Stimulated activated CD4-positive, alpha-beta T cell treated with anti-CD3 and anti-CD28 coated beads, Interleukin-15, amount 100 ng/mL, for 1 hour (primary cell): ENCODE measurements at regions not wholly inside any gene's neighbourhood (a gene's known extent, or its start where the extent isn't known, plus 50 kb on each side); places are given as distances from the start of the nearest gene placed in this dataset.

Experiments
- DNase-seq, 2 donors: peaks; one replicate each; pipeline ENCODE4 v3.0.0-alpha.2; 2020; ENCODE audit warnings: low read depth in 1 of 2, low spot score in 1 of 2

- DNase-seq: no peak
Measured at GRCh38 chr10:35768731-35769130, 126.6 kb upstream of the FZD8 start.

DNA sequence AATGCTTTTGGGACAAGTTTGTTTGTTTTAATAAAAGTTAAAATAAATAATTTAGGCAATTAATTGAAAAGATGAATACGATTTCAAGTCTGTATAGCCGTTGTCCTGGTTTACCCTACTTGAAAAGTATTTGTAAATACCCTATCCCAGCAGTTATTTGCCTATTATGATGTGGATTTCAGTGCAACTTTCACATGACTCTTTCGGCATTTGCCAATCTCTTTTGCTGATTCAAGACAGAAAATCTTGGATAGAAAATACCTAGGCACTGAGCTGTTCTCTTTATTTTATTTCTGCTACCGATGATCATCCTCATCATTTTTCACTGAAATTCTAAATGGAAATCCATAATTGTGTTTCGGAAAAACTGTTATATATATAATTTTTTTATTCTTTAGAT is 125.9 kb upstream of the FZD8 start:
- no peak for DNase-seq

DNA sequence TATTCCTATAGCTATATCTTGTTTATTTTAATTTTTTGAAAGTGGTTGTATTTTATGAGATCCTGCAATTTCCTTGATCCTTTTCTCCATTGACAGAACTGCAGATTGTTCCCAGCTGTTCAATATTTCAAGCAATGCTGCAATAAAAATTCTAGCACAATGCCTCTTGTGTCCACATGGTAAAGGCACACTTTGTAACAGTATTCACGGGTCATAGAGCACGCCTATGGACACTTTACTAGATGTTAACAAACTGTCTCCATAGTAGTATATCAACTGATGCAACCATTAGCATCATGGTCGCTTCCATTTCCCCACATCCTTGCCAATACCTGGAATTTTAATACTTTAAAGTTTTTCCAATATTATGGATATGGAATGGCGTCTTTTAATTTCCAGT is 123.9 kb upstream of the FZD8 start:
- no peak for DNase-seq

GRCh38 chr10:35765066-35765527 is 123.0 kb upstream of the FZD8 start:
- no peak for DNase-seq

DNA sequence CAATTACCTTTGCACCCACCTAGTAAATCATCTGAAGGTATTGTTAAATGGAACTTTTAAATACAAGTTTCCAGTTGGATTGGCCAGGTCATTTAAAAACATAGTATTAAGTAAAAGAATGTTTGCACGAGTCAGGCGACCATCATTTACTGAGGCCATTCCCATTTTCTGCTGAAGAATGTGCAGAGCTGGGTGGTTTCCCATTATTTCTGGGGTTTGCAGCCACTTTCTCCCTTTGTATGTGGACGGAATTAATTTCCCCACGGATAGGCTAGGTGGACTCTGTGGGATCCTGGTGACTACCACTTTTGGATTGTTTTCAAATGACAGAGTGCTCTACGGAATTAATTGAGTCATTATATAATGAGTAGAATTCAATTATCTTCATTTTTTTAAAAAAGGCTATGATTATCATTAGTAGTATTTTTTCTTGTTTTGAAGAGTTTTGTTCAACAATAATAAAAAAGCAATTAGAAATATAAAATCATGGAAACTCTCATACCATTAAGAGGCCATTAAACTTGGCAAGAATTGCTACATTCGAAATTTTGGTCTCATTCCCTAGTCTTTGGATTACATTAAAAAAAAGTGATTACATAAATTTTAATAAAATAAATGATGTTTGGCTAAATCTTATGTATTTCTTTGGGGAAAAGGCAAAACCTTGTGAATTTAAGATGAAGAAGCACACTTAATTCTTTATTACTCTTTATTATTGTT is 120.4 kb upstream of the FZD8 start:
- no peak for DNase-seq

- DNase-seq: no peak
Measured at GRCh38 chr10:35758076-35758475, 116.0 kb upstream of the FZD8 start.

DNA sequence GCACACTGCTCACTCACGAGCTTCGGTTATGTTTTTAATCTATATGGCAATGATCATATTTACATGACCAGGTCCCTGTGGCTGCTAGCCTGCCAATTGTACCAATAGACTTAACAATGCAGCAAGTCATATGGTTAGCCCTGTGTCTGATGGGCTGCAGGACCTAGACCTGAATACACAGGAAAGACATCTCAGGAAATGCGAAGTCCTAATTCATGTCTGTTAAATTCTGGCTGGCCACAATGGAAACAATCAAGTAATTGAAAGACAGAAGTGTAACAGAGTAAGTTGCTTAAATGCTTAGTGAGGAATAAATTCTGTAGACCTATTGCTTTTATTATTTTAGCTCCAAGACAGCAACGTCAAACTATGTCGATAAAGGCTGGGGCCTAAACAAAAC is 112.4 kb upstream of the FZD8 start:
- no peak for DNase-seq

GRCh38 chr10:35752469-35753461 is 110.7 kb upstream of the FZD8 start:
- DNase-seq: no peak

DNA sequence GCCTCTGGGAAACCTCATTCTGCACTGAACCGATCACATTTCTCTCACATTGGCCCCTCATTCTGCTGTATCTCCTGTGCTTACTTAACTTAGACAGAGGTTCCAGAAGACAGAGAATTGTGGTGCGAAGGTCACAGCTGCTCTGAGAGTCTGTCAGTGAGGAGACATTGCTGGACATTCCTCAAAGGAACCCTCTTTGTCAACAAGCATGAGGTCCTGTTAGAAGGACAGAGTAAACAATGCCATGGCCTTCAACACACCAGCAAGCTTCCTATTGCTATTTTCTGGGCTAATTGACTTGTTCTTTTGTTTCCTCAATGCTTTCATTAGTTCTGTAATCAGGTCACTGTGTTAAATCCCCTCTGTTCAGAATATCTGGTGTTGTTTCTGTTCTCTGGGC is 109.3 kb upstream of the FZD8 start:
- no peak for DNase-seq

DNA sequence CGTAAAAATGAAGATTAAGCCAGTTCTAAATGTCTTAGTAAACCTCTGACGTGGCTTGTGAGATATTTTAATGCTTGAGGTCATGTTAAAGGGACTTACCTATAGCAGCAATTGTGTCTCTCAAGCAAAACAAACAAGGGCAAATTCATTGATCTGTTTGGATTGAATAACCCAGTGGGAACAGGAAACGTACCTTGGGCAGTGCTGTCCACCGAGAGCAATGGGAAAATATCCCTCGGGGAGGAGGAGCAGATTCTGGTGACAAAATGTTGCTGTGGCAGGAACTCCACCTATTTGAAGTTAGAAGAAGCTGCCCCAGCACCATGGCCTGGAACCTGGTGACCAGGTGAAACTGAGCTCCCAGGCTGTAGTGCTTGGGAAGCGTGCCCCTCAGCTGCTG is 107.1 kb upstream of the FZD8 start:
- no peak for DNase-seq

DNA sequence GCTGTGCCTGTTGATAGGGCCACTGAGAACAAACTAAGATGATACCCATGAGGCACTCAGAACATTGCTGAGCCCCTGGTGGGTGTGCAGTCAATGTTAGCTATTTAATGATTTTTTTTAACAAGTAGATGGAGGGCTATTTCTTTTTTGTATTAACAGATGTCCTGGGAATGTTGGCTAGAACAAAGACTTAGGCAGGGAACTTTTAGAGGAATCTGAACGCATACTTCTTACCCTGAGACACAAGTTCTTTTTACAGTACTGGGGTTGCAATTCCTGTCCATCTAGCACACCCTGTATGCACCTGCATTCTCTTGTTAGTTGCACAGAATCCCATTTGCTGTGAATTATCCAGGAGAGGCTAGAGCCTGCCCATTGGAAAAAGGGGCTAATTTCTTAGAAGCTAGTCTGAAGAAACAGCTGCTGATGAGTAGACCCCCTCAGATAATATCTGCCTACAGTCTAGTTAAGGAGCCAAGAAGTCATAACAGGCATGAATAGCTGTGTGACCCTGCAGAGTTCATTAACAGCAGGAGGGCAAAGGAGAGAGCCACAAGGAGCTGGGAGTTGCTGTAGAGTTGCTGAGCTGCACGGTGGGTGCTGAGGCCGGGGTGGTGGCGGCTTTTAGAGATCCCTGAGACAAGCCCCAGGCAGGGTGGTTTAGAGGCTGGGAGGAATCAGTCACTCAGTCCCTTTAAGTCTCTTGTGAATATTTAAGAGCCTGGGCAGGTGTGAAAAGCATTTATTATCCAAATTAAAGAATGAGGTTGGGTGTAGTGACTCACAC is 103.7 kb upstream of the FZD8 start:
- DNase-seq: no peak

DNA sequence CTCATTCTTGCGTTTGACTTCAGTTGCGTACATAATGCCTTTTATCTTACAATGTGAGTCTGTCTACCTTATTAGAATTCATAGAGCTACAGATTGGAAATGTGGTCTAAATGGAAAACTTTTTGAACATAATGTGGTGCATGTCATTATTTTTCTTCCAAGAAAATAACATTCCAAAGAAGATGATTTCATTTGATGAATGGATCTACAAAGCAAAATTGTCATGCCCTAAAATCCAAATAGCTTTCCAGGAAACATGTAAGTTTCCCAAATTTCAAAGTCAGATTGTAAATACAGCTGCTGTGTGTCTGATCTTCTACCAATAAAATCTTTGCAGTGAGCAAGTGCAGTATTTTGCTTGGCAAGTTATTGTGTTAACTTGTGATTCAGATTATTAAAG is 101.8 kb upstream of the FZD8 start:
- DNase-seq: no peak

- DNase-seq: no peak
Measured at GRCh38 chr10:35743351-35743750, 101.3 kb upstream of the FZD8 start.

- DNase-seq: no peak
Measured at GRCh38 chr10:35739998-35740397, 97.9 kb upstream of the FZD8 start.

DNA sequence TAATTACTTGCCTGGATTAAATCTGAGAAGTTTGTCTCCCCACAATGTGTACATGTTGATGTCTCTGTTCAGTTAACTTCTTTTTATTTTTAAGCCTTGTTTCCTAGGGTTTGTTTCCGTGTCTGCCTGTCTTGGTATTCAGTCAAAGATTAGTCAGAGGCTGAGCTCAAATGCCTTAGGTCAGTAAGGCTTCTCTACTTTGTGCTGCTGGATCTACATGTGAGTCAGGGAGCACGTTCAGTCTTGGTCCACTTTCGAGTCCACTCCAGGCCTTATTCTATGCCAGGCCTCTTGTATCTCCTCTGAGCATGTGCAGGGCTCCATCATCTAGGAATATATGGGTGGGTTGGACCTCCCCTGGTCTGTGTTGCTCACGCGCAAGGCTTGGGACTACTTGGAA is 93.3 kb upstream of the FZD8 start:
- DNase-seq: no peak

DNA sequence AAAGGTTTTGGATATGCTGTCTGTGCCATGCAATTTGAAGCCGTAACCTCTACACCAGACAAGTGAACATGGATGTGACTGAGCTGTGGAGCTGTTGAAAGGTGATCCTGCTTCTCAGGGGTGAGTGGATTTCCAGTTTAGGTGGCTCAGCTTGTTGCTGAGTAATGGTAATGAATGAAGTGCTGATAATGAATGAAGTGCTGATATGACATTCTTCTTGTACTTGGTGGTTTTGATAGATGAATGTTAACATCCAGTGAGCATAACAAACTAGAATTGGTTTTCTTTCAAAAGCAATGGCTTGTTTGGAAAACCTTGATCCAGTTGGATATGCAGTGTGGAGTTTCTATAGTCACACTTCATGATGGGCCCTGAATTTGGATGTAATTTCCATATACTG is 89.7 kb upstream of the FZD8 start:
- DNase-seq: no peak

GRCh38 chr10:35728341-35728740 is 86.2 kb upstream of the FZD8 start:
- no peak for DNase-seq

DNA sequence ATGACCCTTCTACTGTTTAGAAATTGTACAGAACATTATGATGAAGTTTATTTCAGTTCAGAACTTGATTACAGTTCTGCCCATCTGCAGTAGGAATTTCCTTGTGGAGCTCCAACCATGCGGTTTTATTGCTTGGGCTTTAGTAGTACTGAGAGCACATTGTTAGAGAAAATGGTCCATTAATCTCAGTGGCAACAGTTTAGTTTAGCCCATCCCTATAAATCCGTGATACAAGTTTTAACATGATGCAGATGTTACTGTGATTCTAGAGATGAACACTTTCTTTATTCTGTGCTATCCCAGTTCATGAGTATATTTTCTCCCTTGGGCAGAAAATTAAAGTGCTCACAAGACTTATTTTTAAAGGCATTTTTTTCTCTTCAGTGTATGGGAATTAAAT is 84.8 kb upstream of the FZD8 start:
- no peak for DNase-seq

DNA sequence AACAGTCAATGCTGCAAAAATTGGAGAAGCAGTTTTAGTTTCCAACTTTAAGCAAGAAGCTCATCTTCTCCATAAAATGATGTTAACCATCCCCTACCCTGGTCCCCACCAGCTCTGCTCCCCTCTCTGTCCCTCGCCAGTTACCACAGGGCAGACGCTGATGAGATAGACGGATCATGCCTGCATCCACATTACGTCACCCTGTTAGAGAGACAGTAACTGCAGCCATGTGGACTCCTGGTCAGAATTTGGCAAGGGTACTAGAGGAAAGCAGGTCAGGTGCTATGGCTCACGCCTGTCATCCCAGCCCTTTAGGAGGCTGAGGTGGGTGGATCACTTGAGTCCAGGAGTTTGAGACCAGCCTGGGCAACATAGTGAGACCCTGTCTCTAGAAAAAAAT is 81.9 kb upstream of the FZD8 start:
- no peak for DNase-seq

DNA sequence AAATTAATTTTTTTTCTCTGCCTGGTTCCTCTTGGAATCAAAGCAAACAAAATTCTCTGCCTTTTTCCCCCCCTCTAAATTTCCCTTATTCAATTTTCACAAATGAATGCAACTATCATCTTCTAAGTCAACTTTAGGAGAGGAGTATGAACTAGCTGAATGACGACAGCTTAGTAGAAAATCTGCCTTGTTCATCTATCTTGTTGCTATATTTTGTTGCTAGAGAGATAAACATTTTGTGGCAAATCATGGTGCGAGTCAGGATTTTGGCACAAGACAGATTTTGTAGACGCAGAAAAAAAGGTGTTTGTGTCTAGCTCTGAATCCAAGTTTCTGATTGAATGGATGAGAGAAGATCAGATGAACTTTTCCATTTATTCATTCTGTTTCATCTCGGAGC is 81.0 kb upstream of the FZD8 start:
- no peak for DNase-seq

DNA sequence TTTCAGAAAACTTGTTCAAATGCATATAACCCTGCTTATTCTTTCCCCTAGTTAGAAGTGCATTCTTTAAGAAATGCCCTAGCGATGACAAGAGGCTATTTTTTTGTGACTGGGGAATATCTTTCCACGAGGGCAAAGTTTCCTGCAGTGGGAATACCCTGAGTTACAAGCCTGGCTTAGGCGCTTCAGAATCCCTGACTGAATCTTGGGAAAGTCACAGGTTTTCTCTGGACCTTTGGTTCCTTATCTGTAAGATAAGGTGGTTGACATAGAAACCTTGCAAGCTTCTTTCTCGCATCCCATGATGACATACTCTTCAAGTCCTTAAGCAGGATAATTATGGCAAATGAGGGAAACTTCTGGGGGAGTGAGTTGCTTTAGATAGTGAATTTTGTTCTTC is 80.5 kb upstream of the FZD8 start:
- no peak for DNase-seq

- no peak for DNase-seq
Measured at GRCh38 chr10:35722226-35722625, 80.1 kb upstream of the FZD8 start.
